HG02870 (cell line): ENCODE measurements at regions not wholly inside any gene's neighbourhood (a gene's known extent, or its start where the extent isn't known, plus 50 kb on each side); places are given as distances from the start of the nearest gene placed in this dataset.
"Not testable (repeated sequence)": the region's sequence is repeated elsewhere in the genome, so short reads cannot be mapped to it uniquely, and the experiment has no call there.

Experiments used
- ATAC-seq: cut with Tn5 transposase; IDR thresholded peaks from one replicate; pipeline ENCODE4 v1.9.1; 2021; ENCODE audit warnings: mild to moderate bottlenecking, moderate library complexity; ENCODE audit not compliant: unreplicated experiment

- no peak for ATAC-seq
Observed at GRCh38 chr6:101108286-101108685, 227.2 kb upstream of the ASCC3 start.

- ATAC-seq = no peak
Observed at GRCh38 chr6:101110814-101111213, 229.7 kb upstream of the ASCC3 start.

- no peak for ATAC-seq
Observed at GRCh38 chr6:101113468-101114260, 232.5 kb upstream of the ASCC3 start.

DNA sequence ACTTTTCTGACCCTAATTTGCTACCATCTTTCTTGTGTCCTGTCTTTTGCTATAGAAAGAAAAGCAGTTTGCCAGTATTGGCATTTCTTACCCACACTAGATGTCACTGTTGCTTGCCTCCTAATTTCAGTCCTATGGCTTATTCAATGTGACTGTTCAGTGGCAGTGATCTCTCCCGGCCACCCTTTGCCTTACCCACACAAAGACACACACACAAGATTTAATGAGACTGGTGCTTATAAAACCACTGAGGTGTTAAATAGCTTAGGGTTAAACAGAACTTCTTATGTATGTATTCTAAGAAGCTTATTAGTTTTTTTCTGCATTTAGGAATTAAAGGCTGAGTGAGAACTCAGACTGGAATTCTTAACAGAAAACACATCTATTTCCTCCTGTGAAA is 233.6 kb upstream of the ASCC3 start:
- ATAC-seq = peak; percentile 56

GRCh38 chr6:101116337-101116736 is 235.2 kb upstream of the ASCC3 start:
- no peak for ATAC-seq

- ATAC-seq = no peak
Observed at GRCh38 chr6:101117393-101118135, 236.4 kb upstream of the ASCC3 start.

DNA sequence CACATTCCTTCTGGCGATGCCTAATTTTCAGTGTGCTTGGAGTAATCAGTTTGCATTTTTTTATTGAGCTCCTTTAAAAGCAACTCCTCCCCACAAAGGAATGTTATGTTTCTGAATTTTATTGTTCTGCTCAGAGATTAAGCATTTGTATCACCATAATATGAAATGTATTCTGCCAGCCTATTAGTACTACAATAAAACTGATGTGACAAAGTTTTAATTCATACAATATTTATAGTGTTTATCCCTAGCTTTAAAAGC is 236.9 kb upstream of the ASCC3 start:
- ATAC-seq = no peak

DNA sequence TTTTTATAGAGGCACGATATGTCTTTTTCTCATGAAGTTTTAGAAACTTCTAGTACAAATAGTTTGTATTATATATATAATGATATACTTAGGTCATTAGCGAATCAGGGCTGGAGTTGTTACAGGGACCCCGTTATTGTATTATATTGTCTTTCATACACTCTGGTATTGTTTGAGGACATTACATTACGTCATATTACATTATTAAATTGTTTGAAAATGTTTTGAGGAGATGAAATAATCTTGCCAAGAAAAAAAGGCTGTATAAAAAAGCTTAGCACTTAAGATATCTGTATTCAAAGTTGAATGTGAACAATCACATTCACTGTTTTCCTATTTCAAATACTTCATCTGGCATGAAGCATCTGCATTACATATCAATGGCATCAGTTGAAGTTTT is 239.6 kb upstream of the ASCC3 start:
- no peak for ATAC-seq

- ATAC-seq = no peak
Observed at GRCh38 chr6:101125380-101125971, 244.3 kb upstream of the ASCC3 start.

DNA sequence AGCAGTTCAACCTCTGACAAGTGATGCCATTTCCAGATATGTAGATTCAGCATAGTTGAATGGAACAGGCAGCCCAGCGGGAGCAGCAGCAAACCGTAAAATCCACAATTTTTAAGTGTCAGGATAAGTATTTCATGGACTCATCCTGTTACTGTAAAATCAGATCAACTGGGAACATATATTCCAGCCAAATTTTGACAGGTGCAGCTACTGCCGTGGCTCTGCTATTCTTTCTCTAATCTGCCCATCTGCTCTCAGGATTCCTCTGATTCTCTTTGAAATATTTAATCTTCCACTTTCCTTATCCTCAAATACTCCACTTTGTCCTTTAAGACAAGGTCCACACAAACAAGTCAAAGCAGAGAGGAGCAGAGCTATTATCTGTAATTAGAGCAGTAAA is 245.4 kb upstream of the ASCC3 start:
- no peak for ATAC-seq

GRCh38 chr6:101129851-101130250 is 248.7 kb upstream of the ASCC3 start:
- ATAC-seq = no peak

DNA sequence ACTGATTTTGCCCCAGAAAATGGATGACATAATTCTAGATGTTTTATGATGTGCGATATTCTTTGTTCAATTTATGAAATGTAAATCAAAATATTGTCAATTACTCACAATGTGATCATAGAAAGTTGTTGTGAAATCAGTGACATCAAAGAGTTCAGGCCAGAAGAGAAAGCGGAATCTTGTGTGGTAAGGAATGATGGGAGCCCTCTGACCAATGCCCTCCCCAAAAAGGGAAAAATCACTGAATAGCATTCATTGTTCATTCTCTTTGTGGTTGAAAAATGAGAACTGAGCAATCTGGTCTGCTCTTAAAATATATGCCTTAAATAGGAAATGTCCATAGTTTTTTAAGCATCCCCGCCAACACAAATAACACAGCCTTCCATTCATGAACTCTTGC is 247.1 kb upstream of the GRIK2 start:
- no peak for ATAC-seq

DNA sequence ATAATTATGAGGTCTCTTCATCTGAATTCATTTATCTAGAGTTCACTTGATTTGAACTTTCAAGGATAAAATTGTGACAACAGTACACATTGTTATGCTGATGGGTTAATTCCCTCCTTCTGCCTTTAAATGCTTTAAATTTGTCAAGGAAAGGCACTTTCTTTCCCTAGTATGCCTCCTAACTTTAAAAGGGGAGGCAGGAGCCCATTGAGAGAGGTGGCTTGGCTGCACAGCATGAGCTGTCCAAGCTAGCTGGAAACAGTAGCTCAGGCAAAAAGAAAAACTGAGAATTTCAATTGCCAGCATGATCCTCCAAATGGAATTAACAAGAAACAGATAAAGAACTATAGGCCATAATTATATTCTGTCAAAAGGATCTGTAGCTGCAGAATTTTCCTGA is 243.3 kb upstream of the GRIK2 start:
- ATAC-seq = no peak

- not testable (repeated sequence) for ATAC-seq
Observed at GRCh38 chr6:101157638-101158037, 235.9 kb upstream of the GRIK2 start.

DNA sequence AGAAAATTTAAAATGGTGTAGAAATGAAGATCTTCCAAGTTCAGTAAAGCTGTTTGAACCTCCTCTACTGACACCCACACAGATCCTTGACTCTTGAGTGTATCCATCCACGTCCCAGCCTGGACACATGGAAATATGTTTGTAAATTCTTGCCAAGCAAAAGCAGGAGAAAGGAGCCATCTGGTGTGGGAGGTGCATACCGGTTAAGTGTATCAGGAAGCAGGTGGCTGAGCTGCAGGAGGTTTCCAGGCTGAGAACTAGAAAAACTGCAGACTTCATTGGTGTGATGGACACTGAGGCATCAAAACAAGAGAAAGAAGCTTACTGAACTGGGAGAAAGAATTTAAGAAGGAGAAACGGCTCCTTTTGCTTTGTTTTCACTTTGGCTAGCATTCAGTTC is 229.9 kb upstream of the GRIK2 start:
- ATAC-seq = no peak

DNA sequence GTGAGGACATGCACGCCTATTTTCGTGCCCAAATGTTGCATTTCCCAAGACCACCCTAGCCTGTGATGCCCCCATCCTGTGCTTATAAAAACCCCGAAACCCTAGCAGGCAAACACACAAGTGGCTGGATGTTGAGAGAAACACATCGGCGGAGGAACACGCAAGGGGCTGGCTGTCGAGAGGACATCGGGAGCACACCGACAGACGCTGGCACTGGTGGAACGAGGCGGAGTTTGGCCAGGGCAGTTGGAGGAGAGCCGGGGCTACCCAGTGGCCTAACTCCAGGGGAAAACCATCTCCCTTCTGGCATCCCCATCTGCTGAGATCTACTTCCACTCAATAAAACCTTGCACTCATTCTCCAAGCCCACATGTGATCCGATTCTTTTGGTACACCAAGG is 225.9 kb upstream of the GRIK2 start:
- ATAC-seq = no peak

DNA sequence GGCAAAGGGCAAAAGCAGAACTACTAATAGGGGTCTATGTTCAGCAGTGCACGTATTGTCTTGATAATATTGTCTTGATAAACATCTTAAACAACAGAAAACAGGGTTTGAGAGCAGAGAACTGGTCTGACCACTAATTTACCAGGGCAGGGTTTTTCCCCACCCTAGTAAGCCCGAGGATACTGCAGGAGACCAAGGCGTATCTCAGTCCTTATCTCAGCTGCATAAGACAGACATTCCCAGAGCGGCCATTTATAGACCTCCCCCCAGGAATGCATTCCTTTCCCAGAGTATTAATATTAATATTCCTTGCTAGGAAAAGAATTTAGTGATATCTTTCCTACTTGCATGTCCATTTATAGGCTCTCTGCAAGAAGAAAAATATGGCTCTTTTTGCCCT is 222.5 kb upstream of the GRIK2 start:
- not testable (repeated sequence) for ATAC-seq

DNA sequence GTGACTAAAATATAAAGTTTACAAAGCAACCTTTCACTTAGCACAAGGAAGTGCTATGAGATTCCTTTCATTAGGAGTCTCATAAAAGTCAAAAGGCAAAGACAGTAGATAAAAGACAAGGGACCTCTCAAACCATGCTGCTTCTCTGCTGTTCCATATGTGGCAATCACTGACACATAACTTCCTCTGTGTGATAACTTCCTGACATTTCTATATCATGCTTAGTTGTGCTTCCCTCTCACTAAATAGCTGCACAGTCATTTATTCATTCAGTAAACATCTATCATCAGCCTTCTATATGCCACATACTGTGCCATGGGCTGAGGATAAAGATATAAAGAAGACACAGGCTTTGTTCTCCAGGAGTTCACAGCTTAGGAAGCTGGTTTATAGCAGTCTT is 214.8 kb upstream of the GRIK2 start:
- no peak for ATAC-seq

GRCh38 chr6:101181006-101181405 is 212.5 kb upstream of the GRIK2 start:
- ATAC-seq = no peak

DNA sequence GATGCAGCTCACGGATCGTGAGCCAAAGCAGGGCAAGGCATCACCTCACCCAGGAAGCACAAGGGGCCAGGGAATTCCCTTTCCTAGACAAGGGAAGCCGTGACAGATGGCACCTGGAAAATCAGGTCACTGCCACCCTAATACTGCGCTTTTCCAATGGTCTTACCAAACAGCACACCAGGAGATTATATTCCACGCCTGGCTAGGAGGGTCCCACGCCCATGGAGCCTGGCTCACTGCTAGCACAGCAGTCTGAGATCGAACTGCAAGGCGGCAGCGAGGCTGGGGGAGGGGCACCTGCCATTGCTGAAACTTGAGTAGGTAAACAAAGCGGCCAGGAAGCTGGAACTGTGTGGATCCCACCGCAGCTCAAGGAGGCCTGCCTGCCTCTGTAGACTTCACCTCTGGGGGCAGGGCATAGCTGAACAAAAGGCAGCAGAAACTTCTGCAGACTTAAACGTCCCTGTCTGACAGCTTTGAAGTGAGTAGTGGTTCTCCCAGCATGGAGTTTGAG is 205.2 kb upstream of the GRIK2 start:
- not testable (repeated sequence) for ATAC-seq

- ATAC-seq = no peak
Observed at GRCh38 chr6:101195588-101195987, 197.9 kb upstream of the GRIK2 start.

GRCh38 chr6:101199441-101199840 is 194.1 kb upstream of the GRIK2 start:
- no peak for ATAC-seq
